H1 (cell line): ENCODE measurements at regions not wholly inside any gene's neighbourhood (a gene's known extent, or its start where the extent isn't known, plus 50 kb on each side); places are given as distances from the start of the nearest gene placed in this dataset.

Source experiments
- CREB1 ChIP-seq: IDR thresholded peaks from 2 replicates; pipeline ENCODE4 v1.6.1; 2012; ENCODE audit warnings: inconsistent platforms
- KDM4A ChIP-seq: IDR thresholded peaks from one replicate; pipeline ENCODE4 v1.7.1; 2012; ENCODE audit warnings: low read depth, mild to moderate bottlenecking, moderate library complexity, low read length, inconsistent platforms; ENCODE audit not compliant: severe bottlenecking
- RBBP5 ChIP-seq: IDR thresholded peaks from 2 replicates; pipeline ENCODE4 v1.7.1; 2012; ENCODE audit warnings: low read depth, mild to moderate bottlenecking, inconsistent platforms, low read length, moderate library complexity, borderline replicate concordance
- RXRA ChIP-seq: IDR thresholded peaks from 2 replicates; pipeline ENCODE4 v1.6.1; 2011; ENCODE audit warnings: low read depth, mild to moderate bottlenecking, low read length, moderate library complexity; ENCODE audit not compliant: insufficient read depth
- YY1 ChIP-seq: IDR thresholded peaks from 2 replicates; pipeline ENCODE4 v1.6.1; 2011; ENCODE audit warnings: low read depth, mild to moderate bottlenecking, low read length
- TF ChIP-seq, protein P1 (sequence below): fragments of 300-600 bp; sonication (generic); IDR thresholded peaks from 2 replicates; pipeline ENCODE4 v1.7.1; 2012; ENCODE audit warnings: low read length, moderate library complexity, mild to moderate bottlenecking, inconsistent platforms; ENCODE audit not compliant: insufficient replicate concordance
- TF ChIP-seq, protein P2 (sequence below): IDR thresholded peaks from 2 replicates; pipeline ENCODE4 v1.6.1; 2012; ENCODE audit warnings: inconsistent platforms

DNA sequence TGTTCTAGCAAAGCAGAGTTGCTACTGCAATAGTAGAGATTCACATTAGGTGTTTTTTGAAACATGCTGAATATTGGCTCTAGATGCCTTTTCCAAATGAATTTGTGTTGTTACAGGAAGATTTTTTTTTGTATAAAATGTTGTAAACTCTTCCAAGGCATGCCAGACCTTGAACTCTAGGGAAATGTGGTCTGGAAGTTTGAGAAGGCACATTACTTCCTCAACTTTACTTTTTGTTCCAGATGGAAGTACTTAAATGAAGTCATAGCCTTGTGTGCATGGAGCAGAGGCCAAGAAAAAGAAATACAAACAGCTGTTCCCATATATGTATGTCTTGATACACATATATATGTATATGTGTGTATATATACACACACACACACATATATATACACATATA, 585.7 kb upstream of the MARCKS start (continued):
- TF ChIP-seq, protein P1, sequence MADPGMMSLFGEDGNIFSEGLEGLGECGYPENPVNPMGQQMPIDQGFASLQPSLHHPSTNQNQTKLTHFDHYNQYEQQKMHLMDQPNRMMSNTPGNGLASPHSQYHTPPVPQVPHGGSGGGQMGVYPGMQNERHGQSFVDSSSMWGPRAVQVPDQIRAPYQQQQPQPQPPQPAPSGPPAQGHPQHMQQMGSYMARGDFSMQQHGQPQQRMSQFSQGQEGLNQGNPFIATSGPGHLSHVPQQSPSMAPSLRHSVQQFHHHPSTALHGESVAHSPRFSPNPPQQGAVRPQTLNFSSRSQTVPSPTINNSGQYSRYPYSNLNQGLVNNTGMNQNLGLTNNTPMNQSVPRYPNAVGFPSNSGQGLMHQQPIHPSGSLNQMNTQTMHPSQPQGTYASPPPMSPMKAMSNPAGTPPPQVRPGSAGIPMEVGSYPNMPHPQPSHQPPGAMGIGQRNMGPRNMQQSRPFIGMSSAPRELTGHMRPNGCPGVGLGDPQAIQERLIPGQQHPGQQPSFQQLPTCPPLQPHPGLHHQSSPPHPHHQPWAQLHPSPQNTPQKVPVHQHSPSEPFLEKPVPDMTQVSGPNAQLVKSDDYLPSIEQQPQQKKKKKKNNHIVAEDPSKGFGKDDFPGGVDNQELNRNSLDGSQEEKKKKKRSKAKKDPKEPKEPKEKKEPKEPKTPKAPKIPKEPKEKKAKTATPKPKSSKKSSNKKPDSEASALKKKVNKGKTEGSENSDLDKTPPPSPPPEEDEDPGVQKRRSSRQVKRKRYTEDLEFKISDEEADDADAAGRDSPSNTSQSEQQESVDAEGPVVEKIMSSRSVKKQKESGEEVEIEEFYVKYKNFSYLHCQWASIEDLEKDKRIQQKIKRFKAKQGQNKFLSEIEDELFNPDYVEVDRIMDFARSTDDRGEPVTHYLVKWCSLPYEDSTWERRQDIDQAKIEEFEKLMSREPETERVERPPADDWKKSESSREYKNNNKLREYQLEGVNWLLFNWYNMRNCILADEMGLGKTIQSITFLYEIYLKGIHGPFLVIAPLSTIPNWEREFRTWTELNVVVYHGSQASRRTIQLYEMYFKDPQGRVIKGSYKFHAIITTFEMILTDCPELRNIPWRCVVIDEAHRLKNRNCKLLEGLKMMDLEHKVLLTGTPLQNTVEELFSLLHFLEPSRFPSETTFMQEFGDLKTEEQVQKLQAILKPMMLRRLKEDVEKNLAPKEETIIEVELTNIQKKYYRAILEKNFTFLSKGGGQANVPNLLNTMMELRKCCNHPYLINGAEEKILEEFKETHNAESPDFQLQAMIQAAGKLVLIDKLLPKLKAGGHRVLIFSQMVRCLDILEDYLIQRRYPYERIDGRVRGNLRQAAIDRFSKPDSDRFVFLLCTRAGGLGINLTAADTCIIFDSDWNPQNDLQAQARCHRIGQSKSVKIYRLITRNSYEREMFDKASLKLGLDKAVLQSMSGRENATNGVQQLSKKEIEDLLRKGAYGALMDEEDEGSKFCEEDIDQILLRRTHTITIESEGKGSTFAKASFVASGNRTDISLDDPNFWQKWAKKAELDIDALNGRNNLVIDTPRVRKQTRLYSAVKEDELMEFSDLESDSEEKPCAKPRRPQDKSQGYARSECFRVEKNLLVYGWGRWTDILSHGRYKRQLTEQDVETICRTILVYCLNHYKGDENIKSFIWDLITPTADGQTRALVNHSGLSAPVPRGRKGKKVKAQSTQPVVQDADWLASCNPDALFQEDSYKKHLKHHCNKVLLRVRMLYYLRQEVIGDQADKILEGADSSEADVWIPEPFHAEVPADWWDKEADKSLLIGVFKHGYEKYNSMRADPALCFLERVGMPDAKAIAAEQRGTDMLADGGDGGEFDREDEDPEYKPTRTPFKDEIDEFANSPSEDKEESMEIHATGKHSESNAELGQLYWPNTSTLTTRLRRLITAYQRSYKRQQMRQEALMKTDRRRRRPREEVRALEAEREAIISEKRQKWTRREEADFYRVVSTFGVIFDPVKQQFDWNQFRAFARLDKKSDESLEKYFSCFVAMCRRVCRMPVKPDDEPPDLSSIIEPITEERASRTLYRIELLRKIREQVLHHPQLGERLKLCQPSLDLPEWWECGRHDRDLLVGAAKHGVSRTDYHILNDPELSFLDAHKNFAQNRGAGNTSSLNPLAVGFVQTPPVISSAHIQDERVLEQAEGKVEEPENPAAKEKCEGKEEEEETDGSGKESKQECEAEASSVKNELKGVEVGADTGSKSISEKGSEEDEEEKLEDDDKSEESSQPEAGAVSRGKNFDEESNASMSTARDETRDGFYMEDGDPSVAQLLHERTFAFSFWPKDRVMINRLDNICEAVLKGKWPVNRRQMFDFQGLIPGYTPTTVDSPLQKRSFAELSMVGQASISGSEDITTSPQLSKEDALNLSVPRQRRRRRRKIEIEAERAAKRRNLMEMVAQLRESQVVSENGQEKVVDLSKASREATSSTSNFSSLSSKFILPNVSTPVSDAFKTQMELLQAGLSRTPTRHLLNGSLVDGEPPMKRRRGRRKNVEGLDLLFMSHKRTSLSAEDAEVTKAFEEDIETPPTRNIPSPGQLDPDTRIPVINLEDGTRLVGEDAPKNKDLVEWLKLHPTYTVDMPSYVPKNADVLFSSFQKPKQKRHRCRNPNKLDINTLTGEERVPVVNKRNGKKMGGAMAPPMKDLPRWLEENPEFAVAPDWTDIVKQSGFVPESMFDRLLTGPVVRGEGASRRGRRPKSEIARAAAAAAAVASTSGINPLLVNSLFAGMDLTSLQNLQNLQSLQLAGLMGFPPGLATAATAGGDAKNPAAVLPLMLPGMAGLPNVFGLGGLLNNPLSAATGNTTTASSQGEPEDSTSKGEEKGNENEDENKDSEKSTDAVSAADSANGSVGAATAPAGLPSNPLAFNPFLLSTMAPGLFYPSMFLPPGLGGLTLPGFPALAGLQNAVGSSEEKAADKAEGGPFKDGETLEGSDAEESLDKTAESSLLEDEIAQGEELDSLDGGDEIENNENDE, result no peak
- no peak for TF ChIP-seq CREB1
- TF ChIP-seq YY1, result no peak
- TF ChIP-seq RXRA, result no peak
- TF ChIP-seq RBBP5, result no peak
- TF ChIP-seq KDM4A, result no peak
- TF ChIP-seq, protein P2, sequence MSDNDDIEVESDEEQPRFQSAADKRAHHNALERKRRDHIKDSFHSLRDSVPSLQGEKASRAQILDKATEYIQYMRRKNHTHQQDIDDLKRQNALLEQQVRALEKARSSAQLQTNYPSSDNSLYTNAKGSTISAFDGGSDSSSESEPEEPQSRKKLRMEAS, result no peak
- TF ChIP-seq, all 59 proteins: peak for 0
